GM18867 (cell line): ENCODE measurements at regions not wholly inside any gene's neighbourhood (a gene's known extent, or its start where the extent isn't known, plus 50 kb on each side); places are given as distances from the start of the nearest gene placed in this dataset.

Experiments
- ATAC-seq: cut with Tn5 transposase; IDR thresholded peaks from one replicate; pipeline ENCODE4 v1.9.1; 2021; ENCODE audit warnings: mild to moderate bottlenecking, moderate library complexity; ENCODE audit not compliant: unreplicated experiment

DNA sequence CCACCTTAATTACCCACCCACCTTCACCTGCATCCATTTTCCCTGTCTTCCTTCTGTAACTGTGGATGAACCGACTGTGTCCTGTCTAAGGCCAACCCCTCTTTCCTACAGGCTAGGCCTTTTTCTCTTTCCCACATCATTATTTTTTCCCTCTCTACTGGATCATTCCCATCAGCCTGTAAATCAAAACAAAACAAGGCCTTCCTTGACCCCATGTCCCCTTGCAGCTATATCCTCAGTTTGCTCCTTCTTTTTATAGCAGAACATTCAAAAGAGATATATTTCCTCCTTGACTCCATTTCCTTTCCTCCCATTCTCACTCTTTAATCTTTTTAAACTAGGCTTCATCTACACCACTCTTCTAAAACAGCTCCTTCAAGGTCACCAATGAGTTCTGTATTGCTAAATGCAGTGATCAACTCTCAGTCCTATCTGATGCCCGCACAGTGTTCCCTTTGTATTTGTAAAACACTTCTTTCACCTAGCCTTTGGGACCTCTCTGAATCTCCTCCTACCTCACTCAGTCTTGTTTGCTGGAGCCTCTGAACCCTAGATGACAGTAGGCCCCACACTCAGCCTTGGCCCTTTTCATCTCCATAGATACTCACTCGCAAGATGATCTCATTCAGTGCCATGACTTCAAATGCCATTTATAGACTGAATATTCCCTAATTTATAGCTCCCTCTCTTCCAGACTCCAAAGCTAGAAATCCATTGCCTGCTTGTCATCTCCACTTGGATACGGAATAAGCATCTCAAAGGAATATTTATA is 55.7 kb downstream of the CXCR4 start:
- no peak for ATAC-seq

DNA sequence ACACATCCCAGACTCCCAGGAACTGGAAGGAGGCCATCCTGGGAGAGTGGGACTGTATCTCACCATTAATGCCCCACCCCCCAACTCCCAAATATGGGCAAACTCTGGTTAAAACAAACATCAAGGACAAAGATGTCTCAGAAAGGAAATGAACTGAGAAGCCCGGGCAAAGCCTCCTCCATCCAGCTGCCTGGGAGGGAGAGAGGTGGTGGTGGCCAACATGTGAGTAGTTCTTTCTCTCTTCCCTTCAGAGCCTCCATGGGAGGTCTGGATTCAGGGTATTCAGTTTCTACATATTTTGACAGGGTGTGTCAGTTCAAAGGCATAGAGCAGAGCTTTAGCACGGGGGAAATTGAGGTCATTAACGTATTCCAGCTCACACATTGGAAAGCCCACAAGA is 57.5 kb downstream of the CXCR4 start:
- no peak for ATAC-seq

DNA sequence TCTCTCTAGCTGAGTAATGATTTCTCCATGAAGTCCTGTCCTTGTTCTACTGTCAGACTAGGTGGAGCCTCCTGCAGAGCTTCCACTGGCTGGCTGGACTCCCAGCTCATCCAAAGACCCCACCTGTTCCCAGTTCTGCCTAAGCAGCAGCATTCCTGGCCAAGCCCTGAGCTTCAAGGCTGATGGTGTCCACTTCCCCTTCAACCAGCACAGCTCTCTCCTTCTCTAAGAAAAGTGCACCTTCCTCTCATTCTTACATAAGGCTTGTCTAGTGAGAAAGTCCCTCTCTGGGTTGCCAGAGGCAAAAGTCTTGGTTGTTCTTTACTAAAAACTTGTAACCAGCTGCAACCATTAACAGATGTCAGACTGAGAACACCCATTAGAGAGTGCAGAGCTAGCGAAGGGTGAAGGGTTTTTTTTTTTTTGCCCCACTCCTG is 58.9 kb downstream of the CXCR4 start:
- peak; percentile 38 for ATAC-seq

DNA sequence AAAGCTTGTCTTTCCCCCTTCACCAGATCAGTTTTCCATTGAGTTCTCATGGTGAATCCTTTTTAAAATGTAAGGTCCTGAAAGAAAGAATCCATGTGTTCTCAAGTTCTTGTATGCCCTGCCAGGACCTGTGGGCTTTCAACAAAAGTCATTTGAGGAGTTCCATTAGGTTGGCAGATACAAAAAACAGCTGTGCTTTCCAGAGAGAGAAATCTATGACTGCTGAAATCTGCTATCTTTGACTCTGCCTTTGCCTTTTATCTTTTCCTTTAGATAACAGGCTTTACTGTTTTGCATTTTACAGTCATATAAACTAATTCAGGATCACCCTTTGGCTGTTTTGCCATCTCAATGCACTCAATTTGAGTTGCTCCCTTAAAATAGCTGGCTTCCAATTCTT is 59.7 kb downstream of the CXCR4 start:
- ATAC-seq = no peak

DNA sequence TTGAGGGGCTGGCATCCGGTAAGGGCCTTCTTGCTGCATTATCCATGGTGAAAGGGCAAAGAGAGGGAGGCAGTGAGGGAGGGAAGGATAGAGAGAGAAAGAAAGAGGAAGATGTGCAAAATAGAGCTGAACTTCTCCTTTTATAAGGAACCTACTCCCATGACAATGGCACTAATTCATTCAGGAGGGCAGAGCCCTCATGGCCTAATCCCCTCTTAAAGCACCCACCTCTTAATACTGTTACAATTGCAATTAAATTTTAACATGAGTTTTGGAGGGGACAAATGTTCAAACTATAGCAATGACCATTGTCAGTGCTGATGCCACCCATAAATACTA is 60.2 kb downstream of the CXCR4 start:
- ATAC-seq = no peak

DNA sequence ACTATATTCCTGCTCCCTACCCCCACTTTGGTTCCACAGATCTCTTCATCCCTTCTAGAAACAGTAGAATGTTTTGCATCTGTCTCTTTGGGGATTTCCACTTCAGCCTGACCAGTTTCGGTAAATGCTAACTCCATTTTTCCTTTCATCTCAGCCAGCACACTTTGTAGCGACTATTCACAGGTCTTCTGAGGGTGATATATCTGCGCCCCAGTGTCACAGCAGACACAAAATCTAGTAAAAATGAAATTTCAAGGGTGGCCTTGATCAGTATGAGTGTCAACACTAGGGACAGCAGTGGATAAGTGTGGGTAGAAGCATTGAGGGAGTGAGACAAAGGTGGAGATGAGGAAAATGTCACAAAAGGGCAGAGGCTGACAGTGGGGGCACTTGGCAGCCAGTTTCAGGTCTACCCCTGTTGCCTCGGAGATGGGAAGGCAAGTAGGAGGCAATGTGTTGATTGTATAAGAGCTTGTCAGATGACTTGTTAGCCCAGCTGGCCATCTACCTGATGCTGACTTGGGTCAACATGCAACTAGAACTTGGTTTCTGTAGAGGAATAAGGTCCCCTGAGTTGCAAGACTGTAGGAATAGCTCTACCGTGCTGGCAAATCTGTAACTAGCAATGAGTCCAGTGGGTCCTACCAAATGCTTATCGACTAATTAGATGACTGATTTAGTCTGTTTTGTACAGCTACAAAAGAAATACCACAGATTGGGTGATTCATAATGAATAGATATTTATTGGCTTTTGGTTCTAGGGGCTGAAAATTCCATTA is 60.7 kb downstream of the CXCR4 start:
- peak; percentile 41 for ATAC-seq

DNA sequence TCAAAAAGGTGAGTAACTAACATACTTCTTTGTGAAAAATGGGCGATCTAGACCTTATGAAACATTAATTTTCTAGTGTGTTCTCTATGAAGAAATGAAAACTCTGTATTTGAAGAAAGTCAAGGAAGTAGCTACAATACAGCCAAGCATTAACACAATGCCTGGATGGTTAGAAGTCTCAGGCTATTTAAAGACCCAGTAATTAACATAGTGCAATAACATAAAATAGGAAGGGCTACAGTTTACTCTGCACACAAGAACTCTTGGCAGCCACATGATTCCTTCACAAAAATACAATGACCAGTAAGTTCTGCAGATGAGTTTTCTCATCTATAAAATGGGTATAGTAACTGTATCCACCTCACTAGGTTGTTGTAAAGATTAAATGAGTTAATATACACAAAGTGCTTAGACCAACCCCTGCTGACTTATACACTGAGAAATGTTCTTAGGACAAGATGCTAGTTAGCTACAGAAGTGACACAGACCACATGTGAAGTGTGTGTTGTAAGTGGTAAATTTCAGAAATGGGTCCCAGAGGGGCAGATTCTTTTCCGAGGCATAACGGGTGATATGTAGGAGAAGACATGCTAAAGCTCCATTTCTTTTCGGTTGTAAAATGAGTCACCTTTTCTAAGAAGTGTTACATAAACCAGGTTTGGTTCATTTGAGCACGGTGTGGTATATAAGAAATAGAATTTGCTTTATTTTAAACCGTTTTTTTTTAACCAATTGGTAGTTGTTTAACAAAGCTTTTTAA is 61.8 kb downstream of the CXCR4 start:
- ATAC-seq = peak; percentile 42

DNA sequence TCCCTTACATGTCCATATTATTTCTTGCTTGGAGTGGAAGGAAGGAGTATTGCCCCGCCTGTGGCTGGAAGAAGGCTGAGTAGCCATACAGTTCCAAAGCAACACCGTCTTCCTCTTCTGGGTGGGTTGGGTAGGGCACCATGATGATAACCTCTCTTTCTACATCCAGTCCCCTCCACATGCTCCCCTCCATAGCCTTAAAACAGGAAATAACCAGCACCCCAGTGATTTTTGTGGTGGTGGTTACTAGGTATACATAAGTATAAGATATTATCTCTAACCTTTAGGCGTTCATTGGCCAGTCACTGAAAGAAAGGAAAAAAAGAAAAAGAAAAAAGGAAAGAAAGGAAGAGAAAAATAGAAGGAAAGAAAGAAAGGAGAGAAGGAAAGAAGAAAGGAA is 63.1 kb downstream of the CXCR4 start:
- no peak for ATAC-seq

DNA sequence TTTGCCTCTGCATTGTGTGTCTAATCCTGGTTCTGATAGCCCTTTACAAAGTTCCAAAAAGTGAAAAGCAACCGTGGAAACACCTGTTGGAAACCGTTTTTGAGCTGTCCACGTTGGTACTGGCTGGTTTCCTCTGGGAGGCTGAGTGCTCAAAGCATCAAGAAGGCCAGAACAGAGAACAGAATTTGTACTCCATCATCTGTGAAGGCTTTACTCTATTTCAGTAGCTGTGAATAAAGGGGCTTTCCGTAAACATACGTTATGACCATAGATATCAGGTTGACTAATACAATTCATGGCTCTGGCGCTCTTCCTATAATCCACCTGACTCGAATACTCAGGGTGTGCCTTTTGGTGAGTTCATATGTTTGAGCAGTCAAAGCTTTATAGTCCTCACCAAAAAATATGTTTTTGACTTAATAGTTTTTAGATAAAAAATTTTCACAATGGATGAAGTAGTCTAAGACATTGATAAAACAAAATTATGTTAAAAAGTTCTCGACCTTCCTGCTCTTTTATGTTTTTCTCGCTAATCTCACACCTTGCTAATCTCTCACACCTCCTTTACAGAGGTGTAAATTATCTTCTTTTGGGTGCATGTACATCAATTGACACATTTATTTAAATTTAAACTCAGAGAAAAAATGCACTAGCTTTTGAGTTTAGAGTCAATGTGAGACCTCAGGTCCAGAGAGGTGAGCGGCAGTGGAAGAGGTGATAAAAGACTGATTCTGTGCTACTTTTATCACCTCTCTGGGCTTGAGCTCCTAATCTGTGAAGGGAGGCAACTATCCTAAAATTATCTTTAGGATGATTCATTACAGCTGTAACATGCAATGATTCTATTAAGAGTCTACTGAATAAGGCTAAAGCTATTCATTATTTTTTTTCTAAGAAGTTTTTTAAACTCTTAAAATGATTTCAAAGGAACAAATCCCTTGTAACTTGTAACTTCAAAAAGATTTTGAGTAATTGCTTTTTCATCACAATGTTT is 65.3 kb downstream of the CXCR4 start:
- ATAC-seq = peak; percentile 28

DNA sequence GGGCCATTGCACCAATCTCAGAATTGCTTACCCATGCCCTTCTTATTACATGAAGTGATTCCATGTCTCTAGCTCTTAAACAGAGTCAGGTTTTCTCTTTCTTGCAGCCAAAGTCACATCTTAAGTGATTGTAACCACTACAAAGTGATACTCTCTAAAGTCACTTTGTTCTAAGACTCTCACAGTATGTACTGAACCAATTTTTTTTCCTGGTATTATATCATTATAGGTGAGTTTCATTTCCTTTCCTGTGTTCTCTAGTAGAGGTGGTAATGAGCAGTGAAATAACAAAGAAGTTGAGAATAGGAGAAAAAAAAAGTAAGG is 66.3 kb upstream of the DARS1 start:
- no peak for ATAC-seq

DNA sequence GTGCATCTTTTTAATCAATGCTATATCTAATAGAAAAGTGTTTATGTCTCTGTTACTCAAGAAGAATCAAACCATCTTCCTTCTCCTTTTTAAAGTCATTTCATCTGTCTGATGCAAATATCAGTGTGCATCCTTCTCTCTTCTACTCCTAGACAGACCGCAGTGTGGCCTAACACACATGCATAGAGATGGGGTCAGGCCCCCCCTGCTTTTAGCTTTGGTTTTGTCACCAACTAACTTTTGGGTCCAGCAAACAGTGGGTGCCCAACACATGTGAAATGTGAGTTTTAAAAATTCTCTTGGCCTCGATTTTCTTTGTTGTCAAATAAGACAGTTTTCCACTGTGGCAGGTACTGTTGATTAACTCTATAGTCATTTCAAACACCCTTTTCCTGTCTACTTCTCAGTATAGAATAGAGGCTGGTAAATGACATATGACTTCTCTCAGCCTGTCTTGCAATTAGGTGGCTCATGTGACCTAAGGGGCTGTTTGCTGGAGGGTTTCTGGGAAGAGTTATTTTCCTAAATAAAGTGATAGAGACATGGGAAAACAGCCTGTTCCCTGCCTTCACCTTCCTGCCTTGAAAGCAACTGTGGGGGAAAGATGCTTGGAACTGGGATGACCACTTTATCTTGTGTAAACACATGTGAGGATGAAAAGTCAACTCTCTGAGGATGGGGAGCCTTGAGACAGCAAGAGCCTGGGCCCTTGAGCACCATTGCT is 65.7 kb upstream of the DARS1 start:
- no peak for ATAC-seq

DNA sequence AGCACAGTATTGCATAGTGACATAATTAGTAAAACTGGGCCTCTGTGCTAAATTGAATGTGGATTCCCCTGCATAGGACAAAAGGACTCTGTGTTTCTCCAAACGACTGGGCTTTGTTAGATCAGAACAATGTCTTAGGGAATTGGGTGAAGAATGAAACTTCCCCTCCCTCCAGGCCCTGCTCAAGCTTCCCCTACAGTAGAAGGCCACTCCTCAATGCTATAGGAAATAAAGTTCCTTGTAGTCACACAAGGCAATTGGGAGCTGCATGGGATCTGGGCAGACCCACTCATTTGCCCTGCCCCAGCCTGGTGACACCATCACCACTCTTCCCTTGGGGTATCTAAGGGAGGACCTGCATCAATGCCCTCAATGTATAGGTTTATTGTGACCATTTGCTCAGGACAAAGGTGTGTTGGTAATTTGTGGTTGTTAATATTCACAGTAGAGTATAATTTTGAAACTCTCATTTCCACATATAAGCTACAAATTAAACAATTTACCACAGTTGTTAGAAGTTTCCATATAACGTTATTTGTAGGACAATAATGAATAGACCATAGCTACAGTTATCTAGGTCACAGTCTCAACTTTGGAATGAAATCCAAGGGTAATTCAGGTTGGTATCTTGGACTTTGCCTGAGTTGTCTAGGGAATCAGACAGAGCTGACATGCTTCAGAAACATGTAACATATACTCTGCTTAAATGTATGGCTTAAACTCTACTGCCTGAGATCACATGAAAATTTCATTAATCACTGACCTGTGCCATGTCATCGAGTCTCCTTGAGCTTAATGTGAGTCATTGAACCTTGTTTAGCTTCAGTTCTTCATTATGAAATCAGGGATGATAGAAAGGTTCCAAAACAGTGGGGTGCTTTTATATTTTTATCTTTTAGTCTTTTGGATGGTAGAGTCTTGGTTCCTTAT is 64.8 kb upstream of the DARS1 start:
- ATAC-seq = no peak

DNA sequence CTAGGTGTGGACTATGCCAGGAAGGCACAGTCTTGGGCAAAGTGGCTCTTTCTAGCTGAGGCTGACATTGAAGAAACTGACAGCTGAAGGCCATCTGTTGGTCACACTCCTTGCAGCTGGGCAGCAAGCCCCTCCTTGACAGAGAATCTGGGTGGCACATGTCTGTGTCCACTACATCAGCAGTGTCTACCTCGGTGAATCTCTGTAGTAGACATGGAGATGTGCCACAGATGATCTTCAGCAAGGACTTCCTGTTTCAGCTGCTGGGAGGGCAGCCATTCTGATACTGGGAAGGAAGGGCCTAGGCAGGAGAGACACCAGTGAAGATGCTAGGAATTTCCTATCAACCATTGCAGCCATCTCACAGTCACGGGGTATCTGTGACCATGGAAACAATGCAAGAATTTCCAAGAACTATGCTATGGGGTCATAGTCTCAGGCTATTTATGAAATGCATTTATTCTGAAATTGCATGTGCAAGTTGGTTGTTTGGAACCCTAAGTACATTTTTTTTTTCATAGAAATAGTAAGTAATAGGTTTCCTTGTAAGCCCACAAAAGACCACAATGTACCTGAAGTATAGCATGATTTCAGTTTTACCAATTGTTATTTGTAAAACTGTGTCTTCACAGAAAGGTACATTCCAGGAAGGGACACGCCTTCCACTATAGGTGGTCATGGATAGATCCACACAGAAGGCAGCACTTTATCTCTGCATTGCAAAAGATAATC is 63.8 kb upstream of the DARS1 start:
- ATAC-seq = no peak

DNA sequence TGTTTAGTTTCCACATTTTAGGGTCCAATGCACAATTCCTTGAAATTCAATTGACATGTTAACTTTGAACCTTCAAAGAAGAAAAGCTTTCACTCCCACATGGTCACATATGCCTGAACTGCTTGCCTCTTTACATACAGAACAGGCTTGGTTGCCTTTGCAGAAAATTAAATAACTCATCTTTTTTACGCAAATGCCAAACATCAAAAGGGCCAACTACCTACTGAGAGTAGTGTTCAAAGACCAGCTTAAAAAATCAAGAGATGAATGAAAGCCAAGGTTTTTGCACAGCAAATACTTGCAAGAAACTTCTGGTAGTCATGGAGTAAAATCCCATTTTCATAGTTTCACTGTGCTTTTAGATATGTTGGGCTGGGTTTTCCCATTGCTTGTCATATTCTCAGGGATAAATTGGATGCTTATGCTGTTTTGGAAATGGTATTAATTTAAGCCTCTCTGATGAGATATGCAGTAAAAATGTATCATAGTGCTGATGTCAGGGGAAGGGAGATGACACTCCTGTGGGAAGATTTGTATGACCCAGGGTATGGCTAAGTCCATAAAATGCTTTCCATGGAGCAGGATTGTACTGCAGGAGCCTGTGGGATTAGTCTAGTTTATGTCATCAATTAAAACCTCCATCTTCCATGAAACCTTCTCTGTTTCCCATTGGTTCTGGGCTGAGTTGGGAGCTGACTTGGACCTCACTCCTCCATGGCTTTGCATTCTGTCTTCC is 60.6 kb upstream of the DARS1 start:
- no peak for ATAC-seq

DNA sequence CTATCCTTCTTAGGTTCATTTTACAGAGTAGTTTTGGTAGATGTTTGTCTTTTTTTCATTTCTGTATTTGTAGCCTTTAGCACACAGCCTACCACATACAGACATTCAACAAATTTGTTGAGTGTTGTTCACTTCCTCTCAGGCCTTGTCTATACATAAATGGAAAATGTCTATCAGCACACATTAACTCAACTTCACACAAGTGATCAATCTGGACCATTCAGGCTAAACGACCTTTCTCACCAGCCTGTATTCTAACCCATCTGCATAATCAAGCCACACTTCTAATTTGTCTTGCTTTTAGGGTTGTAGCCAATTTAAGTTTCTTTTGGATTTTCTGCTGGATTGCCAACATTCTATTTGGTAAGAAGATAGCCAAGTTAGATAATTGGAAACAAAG is 59.9 kb upstream of the DARS1 start:
- no peak for ATAC-seq
